Memory B cell (primary cell): ENCODE measurements at regions not wholly inside any gene's neighbourhood (a gene's known extent, or its start where the extent isn't known, plus 50 kb on each side); places are given as distances from the start of the nearest gene placed in this dataset.
A peak's percentile ranks its signal among the peaks of the same experiment; 100 is the strongest.

Experiments used
- ATAC-seq: fragments of 150-1000 bp; cut with Tn5 transposase; 2 replicates; pipeline ENCODE4 v1.10.0; 2021; ENCODE audit warnings: low read depth, mild to moderate bottlenecking, moderate library complexity
- DNase-seq, 2 donors: peaks; one replicate each; pipeline ENCODE4 v3.0.0; 2022; ENCODE audit warnings: low spot score in 2 of 2
- H3K27ac Mint-ChIP-seq: one replicate; pipeline ENCODE4 v1.8.0; 2022; ENCODE audit warnings: mild to moderate bottlenecking, moderate library complexity, mixed read lengths
- H3K27me3 Mint-ChIP-seq: one replicate; pipeline ENCODE4 v1.8.0; 2022; ENCODE audit warnings: mixed read lengths
- H3K36me3 Mint-ChIP-seq: one replicate; pipeline ENCODE4 v1.8.0; 2022; ENCODE audit warnings: mild to moderate bottlenecking, mixed read lengths
- H3K4me1 Mint-ChIP-seq: one replicate; pipeline ENCODE4 v1.8.0; 2022; ENCODE audit warnings: mixed read lengths
- H3K4me3 Mint-ChIP-seq: one replicate; pipeline ENCODE4 v1.8.0; 2022; ENCODE audit warnings: mild to moderate bottlenecking, moderate library complexity, mixed read lengths
- H3K9me3 Mint-ChIP-seq: one replicate; pipeline ENCODE4 v1.8.0; 2022; ENCODE audit warnings: mixed read lengths

DNA sequence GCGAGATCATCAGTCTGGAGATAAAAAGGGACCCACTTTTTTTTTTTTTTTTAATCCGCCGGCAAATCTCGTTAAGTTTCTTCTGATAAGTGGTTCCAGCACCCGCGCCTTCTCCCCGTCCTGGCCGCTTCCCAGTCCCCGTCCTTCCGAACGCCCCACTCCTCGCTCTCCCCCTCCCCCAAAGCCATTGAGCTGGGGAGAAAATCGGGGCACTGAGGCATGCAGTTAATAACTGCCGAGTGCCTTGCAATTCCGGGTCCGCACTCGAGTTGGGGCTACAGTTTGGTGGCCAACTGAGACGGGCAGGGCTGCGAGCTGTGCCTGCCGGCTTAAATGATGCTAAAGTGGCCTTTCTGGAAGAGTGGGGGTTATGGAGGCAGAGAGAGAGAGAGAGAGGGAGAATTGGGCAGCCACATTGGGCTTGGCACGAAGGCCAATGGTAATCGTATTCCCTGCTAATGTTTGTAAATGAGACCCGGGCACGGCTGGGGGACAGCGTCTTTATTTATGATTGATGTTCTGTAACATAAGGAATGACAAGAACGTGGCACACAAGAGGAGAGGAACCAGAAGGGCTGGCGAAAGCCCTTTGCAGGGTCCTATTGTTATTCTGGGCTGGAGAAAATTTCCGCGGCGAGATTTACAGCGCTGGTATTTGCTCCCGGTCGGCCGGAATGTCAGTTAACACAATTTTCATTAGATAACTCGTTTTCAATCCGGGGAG, 115.4 kb upstream of the MYL2 start:
- DNase-seq: no peak
- H3K9me3 Mint-ChIP-seq: no peaks in the 10 kb centered on the region
- ATAC-seq: no peak
- no peak overlapping the region for H3K4me3 Mint-ChIP-seq
- peaks cover 15% of the 10 kb centered on the region for H3K4me1 Mint-ChIP-seq
- H3K27ac Mint-ChIP-seq: no peak overlapping the region
- peaks cover 3% of the 10 kb centered on the region for H3K36me3 Mint-ChIP-seq
- peaks cover 25% of the 10 kb centered on the region for H3K27me3 Mint-ChIP-seq

- no peak for DNase-seq
- Mint-ChIP-seq H3K27me3 (peaks cover 23% of the 10 kb centered on the region), H3K9me3 (no peaks in the 10 kb centered on the region), H3K36me3 (peaks cover 3% of the 10 kb centered on the region), H3K4me3 (peak overlapping the region; percentile 67), H3K4me1 (peaks cover 15% of the 10 kb centered on the region), H3K27ac (no peak overlapping the region)
- no peak for ATAC-seq
Measured at GRCh38 chr12:111034886-111035577, 114.7 kb upstream of the MYL2 start.

DNA sequence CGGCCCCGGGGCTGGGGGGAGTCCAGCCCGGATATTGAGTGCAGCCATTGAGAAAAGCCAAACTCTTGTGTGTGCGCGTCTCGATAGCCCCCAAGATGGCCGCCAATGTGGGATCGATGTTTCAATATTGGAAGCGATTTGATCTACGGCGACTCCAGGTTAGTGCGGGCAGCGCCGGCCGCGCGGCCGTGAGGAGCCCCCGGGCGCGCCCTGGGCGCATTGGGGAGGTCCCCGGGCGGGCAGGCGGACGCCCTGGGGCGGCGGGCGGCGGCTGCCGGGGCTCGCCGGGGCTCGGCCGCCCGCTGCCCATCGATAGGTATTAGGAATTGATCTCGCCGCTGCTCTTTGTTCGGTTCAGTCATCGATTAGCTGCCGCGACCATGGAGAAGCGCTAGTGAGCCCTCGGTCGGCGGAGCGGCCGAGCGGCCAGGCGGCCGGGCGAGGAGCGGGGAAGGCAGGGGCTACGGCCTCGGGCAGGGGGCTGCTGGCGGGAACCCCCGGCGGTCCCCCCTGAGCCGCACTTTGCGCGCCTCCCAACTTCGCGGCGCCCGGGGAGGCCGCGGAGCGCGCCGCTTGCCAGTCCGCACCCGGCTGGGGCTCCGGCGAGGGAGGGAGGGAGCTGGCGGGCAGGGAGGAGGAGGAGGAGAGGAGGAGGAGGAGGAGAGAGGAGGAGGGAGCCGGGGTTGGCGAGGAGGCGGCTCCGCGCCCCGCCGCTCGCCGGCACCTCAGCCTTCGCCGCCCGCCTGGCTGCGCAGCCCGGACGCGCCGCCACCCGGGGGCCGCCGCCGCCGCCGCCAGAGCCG, 113.9 kb upstream of the MYL2 start, which contains the start of gene CUX2:
Gene CUX2 (plus strand): TSS at position 83 of the 803 bp plus-strand sequence.
- Mint-ChIP-seq H3K36me3 (peaks cover 3% of the 10 kb centered on the region), H3K4me3 (peak within 1 kb of the TSS; percentile 67), H3K27me3 (peaks cover 23% of the 10 kb centered on the region), H3K27ac (no peak within 1 kb of the TSS), H3K4me1 (peaks cover 15% of the 10 kb centered on the region), H3K9me3 (no peaks in the 10 kb centered on the region)
- ATAC-seq (no peak), DNase-seq (no peak)

GRCh38 chr12:111033281-111034082, 113.1 kb upstream of the MYL2 start:
- Mint-ChIP-seq H3K4me1 (peaks cover 15% of the 10 kb centered on the region), H3K4me3 (no peak overlapping the region), H3K27me3 (peaks cover 26% of the 10 kb centered on the region), H3K36me3 (peaks cover 3% of the 10 kb centered on the region), H3K9me3 (no peaks in the 10 kb centered on the region), H3K27ac (no peak overlapping the region)
- no peak for ATAC-seq
- DNase-seq: no peak

- no peak overlapping the region for H3K27ac Mint-ChIP-seq
- no peak for ATAC-seq
- peaks cover 23% of the 10 kb centered on the region for H3K27me3 Mint-ChIP-seq
Measured at GRCh38 chr12:111032591-111032919, 112.2 kb upstream of the MYL2 start.

GRCh38 chr12:111031916-111032590, 111.7 kb upstream of the MYL2 start:
- no peaks in the 10 kb centered on the region for H3K9me3 Mint-ChIP-seq
- H3K4me3 Mint-ChIP-seq: no peak overlapping the region
- peaks cover 3% of the 10 kb centered on the region for H3K36me3 Mint-ChIP-seq
- H3K27ac Mint-ChIP-seq: no peak overlapping the region
- H3K27me3 Mint-ChIP-seq: peaks cover 22% of the 10 kb centered on the region
- peaks cover 15% of the 10 kb centered on the region for H3K4me1 Mint-ChIP-seq
- DNase-seq: no peak
- ATAC-seq: no peak

More at GRCh38 chr12:111032591-111032919, 112.2 kb upstream of the MYL2 start:
- peaks cover 15% of the 10 kb centered on the region for H3K4me1 Mint-ChIP-seq
- H3K4me3 Mint-ChIP-seq: peak overlapping the region; percentile 8
- H3K9me3 Mint-ChIP-seq: no peaks in the 10 kb centered on the region
- no peak for DNase-seq
- peaks cover 3% of the 10 kb centered on the region for H3K36me3 Mint-ChIP-seq

DNA sequence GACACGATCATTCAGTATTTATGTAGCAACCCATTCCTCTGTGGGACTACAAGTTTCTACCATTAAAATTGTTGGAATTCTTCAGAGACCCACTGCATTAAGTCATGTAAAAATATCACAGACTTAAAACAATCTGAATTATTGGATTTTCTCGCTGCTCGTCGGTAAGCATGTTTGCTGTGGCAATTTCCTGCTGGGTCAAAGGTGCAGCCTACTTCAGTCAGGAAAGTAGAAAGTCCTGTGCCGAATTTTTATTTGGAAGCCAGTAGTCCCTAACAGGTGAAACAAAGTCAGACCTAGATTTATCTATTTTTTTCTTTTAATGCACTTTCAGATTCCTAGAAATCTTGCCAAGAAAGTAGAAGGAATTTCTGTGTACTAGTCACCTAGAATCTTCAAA, 110.4 kb upstream of the MYL2 start:
- no peak overlapping the region for H3K27ac Mint-ChIP-seq
- no peaks in the 10 kb centered on the region for H3K9me3 Mint-ChIP-seq
- no peak overlapping the region for H3K4me3 Mint-ChIP-seq
- peaks cover 3% of the 10 kb centered on the region for H3K36me3 Mint-ChIP-seq
- DNase-seq (no peak), ATAC-seq (no peak)
- peaks cover 9% of the 10 kb centered on the region for H3K4me1 Mint-ChIP-seq
- peaks cover 24% of the 10 kb centered on the region for H3K27me3 Mint-ChIP-seq

DNA sequence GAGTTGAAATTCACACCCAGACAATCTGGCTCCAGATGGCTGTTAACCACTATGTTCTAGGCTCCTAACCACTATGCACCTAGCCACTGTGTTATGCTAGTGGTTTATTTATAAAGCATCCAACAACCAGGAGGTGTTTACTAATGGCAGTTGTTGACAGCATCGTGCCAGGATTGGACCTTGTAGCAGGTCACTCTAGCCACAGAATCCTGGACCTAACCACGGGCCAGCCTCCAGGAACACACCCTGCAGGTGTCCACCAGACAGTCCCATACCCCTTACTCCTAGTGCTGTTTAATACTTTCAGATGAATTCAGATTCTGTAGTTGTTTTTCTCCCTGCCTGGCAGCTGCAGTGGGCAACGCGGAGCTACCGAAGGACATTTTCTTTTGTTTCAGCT, 109.4 kb upstream of the MYL2 start:
- Mint-ChIP-seq H3K9me3 (no peaks in the 10 kb centered on the region), H3K27me3 (peaks cover 24% of the 10 kb centered on the region), H3K36me3 (no peaks in the 10 kb centered on the region), H3K4me3 (no peak overlapping the region), H3K27ac (no peak overlapping the region), H3K4me1 (peaks cover 4% of the 10 kb centered on the region)
- DNase-seq (no peak), ATAC-seq (no peak)

DNA sequence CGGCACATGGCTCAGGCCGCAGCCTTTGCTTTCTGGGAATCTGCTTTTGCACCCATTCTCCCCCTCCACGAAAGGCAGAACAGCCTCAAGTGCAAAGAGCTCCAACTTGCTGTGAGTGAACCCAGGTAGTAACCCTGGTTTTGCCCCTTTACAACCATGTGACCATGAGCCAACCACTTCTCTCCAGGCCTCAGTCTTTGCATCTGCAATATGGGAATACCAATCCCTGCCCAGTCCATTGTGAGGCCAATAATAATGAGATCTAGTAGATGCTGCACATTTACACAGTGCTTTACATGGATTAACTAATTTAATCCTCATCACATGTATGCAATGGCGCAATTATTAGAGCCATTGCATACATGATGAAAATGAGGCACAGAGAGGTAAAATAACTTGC, 108.9 kb upstream of the MYL2 start:
- H3K36me3 Mint-ChIP-seq: no peaks in the 10 kb centered on the region
- no peak for ATAC-seq
- H3K4me3 Mint-ChIP-seq: no peak overlapping the region
- no peaks in the 10 kb centered on the region for H3K9me3 Mint-ChIP-seq
- peaks cover 6% of the 10 kb centered on the region for H3K4me1 Mint-ChIP-seq
- H3K27ac Mint-ChIP-seq: no peak overlapping the region
- peaks cover 27% of the 10 kb centered on the region for H3K27me3 Mint-ChIP-seq
- DNase-seq: no peak

- Mint-ChIP-seq H3K27me3 (peaks cover 28% of the 10 kb centered on the region), H3K4me3 (no peak overlapping the region)
Measured at GRCh38 chr12:111028830-111029229, 108.5 kb upstream of the MYL2 start.

DNA sequence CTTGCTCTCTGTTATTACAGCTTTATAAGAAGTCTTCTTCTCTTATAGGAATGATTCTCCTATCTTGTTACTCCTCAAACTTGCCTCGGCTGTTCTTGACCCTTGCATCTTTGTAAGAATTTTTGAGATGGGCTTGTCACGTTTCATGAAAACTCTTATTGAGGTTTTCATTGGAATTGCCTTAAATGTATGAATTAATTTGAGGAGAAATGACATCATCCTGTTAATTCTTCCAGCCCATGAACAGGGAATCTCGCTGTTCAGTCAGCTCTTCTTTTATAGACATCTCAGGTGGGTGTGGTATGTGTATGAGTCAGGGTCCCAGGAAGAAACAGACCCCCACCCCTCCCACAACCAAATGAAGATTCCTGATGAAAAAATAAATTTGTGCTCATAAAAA, 107.1 kb upstream of the MYL2 start:
- no peaks in the 10 kb centered on the region for H3K9me3 Mint-ChIP-seq

More at GRCh38 chr12:111028830-111029229, 108.5 kb upstream of the MYL2 start:
- Mint-ChIP-seq H3K4me1 (peaks cover 7% of the 10 kb centered on the region), H3K27ac (no peak overlapping the region), H3K36me3 (no peaks in the 10 kb centered on the region), H3K9me3 (no peaks in the 10 kb centered on the region)
- no peak for DNase-seq
- ATAC-seq: no peak

DNA sequence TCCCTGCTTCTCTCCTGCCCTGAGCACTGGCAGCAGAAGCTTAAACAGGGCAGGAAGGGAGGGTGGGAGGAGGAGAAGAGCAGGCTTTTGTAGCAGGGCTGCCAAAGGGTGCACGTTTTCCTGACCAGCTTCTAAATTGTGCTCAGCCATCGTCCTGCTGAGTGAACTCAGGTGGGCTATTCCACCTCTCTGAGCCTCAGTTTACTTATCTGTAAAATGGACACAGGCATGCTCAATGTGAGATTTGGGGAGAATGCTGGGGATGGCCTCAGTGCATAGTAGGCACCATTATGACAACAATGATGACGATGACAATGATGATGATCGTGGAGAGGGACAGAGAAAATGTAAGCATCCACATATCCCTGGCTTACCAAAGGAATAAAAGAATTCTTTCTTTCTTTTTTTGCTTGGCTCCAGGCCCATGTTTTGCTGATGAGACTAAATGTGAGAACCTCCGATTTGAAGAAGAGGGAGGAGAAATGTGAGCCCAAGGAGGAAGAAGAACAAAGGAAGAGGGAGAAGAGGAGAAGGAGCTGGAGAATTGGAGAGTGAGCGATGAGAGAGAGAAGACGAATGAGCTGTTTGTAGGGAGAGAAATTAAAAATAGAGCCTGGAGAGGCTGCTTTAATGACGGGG, 105.5 kb upstream of the MYL2 start:
- H3K27me3 Mint-ChIP-seq: peaks cover 22% of the 10 kb centered on the region
- DNase-seq: no peak
- no peak for ATAC-seq
- H3K4me1 Mint-ChIP-seq: peaks cover 3% of the 10 kb centered on the region
- no peak overlapping the region for H3K27ac Mint-ChIP-seq
- no peaks in the 10 kb centered on the region for H3K9me3 Mint-ChIP-seq
- no peak overlapping the region for H3K4me3 Mint-ChIP-seq
- H3K36me3 Mint-ChIP-seq: no peaks in the 10 kb centered on the region

More for the DNA sequence above, 107.1 kb upstream of the MYL2 start:
- ATAC-seq (no peak), DNase-seq (no peak)
- peaks cover 25% of the 10 kb centered on the region for H3K27me3 Mint-ChIP-seq
- H3K4me1 Mint-ChIP-seq: peaks cover 5% of the 10 kb centered on the region
- no peak overlapping the region for H3K4me3 Mint-ChIP-seq
- no peaks in the 10 kb centered on the region for H3K36me3 Mint-ChIP-seq
- no peak overlapping the region for H3K27ac Mint-ChIP-seq

GRCh38 chr12:111025301-111025700, 104.9 kb upstream of the MYL2 start:
- DNase-seq (no peak), ATAC-seq (no peak)
- Mint-ChIP-seq H3K4me3 (no peak overlapping the region), H3K36me3 (no peaks in the 10 kb centered on the region), H3K9me3 (no peaks in the 10 kb centered on the region), H3K4me1 (peaks cover 3% of the 10 kb centered on the region), H3K27me3 (peaks cover 22% of the 10 kb centered on the region), H3K27ac (no peak overlapping the region)
